HG03045 (cell line): ENCODE measurements at regions not wholly inside any gene's neighbourhood (a gene's known extent, or its start where the extent isn't known, plus 50 kb on each side); places are given as distances from the start of the nearest gene placed in this dataset.

Experiments used
- ATAC-seq: cut with Tn5 transposase; IDR thresholded peaks from one replicate; pipeline ENCODE4 v1.9.1; 2021; ENCODE audit warnings: mild to moderate bottlenecking, moderate library complexity; ENCODE audit not compliant: unreplicated experiment

DNA sequence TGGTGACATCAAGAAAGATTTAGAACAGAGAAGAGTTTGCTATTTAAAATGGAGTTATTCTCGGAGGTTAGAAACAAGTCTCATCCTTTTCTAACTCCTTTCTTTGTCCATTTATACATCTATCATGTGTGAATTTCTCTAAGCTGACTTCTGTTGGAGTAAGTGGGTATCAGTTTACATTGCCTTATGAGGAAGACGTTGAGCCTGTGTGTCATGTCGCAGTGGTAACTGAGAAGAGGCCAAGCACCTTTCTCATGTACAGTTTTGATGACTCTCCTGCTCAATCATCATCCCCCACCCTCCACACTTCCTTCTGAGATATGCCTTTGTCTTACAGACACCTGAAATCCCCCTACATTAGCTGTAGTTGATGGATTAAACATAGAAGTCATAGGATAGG is 624.8 kb downstream of the LIG4 start:
- no peak for ATAC-seq

DNA sequence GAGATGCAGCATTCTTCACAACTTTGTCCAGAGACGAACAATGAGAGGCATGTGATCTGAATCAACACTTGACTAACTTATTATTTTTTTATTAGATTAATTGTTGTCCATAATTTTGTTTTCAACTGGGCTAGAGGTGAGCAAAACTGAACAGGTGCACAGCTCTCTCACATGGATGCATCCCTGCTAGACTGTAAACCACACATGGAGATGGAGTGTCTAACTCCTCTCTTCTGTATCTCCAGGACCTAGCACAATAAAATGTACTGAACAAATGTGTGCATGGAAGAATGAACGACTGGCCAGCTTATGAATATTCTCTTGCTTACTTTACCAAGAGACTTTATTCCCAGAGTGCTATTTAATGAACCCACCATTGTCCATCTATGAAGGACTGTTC is 627.7 kb downstream of the LIG4 start:
- no peak for ATAC-seq

DNA sequence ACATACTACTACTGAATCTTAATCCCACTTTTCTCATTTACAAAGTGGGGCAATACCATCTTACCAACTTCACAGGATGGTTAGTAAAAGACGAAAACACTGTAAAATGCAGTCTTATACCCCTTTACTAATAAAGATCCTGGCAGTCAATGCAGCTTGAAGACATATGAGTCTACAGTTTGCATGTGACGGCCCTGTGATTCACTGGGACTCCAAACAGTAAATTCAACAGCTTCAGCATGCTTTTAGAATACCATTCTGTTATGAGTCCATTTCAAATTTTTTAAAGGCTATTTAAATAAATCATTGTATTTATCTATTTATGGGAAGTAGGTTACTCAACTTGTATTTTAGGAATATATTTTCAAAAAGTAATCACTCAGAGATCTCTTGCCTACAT is 629.1 kb downstream of the LIG4 start:
- no peak for ATAC-seq

DNA sequence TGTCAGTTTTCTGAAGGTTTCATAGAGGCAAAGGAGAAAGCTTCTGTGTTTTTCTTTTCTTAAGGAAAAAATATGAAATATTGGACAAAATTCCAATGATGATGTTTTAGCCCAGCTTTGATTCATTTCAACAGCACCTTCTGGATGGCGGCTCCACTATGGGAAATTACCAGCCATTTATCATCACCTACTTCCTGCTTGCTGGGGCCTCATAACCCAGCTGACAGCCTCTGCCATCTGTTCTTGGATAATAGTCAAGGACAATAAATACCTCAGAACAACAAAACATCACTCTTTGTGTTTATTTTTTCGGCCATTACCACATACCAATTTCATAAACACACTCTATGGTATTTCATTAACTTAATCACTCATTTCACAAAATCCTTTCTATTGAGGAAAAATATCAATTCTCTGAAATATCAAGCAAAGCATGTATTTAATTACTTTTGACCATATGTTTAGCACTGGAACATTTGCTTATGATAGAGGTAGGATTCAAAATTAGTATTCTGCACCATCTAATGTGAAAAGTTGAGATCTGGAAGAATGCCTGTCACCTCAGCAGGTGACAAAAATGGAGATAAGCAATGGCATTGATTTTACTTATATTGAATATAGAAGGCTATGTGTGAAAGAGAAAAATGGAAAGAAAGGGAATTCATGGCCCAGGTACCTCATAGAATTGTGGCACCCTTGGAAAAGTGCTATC is 629.7 kb downstream of the LIG4 start:
- ATAC-seq = no peak

DNA sequence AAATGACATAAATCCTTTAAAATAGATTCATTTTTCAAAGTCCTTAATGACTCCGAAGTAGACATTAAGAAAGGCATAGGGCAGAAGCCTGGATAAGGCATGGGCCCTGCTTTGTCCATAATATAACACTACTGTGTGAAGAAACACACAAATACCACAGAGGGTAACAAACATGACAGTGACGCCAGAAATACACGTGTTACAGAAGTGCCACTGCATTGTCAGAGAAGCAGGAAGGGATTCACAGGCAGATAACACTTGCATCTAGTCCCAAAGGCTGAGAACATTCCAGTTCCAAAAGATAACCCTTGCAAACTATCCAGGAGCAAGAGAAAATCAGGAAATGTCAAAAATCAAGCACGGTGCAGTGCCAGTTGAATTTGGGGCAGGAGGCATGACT is 633.2 kb downstream of the LIG4 start:
- no peak for ATAC-seq

DNA sequence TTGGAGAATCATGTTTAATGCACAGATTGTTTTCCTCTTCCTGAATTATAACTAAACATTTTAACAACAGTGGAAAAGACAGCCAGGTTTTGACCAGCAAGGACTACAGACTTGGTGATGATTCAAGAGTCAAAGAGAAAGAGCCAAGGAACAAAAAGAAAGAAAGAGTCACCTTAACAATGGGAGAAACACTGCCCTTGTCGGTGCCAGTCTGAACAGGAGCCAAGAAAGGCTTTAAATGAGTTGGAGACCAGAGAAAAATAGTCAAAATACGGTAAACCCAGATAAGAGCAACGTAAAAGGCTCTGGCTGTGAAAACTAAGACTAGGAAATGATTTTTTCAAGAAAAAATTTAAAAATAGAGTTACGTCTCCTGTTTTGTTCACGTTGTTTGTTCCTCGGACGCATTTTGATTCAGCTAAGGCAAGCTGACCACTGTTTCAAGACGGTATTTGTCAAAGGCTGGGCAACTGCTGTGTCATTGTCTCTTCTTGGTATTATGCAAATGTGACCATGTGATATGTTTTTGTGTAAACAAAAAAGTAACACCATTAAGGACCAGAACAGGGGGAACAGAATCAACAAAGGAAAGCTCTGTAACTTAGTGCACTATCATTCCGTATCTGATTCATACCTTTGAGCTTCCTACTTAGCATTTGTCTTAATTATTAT is 634.5 kb downstream of the LIG4 start:
- ATAC-seq = no peak

DNA sequence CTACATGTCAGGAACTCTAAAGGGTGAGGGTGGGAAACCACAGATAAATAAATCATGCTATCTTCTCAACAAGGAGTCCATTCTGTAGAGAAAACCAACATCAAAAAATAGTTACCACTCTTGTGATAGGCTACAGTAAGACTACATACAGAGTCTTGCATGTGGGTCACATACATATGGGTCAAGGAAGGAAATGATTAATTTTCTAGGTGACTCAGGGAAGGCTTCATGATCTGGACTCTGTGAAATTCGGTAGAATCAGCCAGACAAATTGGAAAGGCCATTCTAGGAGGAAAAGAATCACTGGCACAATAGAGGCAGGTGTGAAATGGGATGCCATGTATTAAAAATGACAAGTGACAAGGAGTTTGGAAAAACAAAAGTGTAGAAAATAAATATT is 638.9 kb downstream of the LIG4 start:
- no peak for ATAC-seq

DNA sequence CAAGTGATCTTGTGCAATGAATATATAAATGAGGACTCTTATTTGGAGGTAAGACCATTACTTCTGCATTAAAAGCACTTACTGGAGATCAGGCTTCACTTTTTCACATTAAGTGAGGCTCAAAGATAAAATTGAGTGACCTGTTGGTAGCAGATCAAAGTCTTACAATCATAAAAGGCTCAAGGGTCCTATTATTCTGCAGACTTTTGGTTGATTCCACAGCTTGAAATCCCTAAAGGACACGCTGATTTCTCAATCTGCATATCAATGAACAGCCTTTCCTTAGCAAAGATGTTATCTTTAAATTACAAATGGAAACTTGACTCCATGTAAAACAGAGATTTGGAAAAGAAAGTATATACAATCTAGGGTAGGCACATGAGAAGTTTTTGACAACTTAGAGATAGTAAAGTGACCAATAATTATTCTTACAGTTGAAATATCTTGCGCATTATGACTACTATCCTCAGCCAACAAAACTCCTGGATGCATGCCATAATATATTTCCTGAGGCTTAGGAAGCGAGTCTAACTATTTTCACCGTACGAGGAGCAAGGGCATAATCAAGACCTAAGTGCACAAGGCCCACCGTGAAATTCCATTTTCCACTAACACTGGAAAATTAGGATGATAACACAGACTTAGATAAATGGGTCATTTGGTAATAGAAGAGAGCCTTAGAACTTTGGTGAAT is 640.7 kb downstream of the LIG4 start:
- ATAC-seq = no peak

DNA sequence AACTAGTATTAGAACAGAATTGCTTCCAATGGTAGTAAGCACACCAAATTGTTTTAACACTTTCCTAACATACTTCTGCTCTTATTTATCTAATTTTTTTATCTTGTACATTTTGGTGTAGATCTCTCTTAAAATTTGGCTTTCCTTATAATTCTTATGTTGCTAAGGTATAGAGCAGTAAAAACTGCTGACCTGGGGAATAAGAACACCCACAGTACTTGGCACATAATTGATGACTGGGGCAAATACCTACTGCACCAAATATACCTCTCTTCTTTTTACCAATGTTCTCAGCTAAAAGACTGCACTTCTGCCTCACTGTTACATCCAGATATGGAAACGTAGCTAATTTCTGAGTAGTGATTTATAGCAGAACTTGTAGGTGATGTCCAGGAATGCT is 642.2 kb downstream of the LIG4 start:
- no peak for ATAC-seq

DNA sequence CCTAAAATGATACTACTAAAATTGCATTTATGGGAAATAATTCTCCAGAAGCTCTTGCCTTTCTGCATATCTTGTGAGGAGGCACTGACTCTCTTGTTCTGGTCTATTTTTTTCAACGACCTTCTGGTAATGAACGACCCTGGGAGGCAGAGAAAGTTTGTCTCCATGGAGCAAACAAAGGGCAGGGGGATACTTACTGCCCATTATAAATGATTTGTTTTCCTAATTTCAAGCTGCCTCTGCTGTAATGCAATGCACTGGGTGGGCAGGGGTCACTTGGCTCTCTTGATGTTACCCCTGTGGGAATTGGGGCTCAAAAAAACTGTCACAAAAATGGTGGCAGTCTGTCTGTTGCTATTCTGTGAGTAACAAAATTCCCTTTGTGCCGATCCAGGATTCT is 643.2 kb downstream of the LIG4 start:
- ATAC-seq = no peak

DNA sequence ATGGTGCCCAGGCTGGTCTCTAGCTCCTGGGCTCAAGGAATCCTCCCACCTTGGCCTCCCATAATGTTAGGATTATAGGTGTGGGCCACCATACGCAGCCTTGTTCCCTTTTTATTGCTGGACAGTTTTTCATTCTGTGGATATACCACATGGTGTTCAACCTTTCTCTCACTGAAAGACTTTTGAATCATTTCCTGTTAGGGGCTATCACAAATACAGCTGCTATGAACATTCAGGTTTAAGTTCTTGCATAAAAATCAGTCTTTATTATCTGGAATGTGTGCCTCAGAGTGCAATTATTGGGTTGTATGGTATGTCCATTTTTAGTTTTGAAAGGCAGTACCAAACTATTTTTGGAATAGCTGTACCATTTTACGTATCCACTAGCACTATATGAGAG is 647.2 kb downstream of the LIG4 start:
- no peak for ATAC-seq

DNA sequence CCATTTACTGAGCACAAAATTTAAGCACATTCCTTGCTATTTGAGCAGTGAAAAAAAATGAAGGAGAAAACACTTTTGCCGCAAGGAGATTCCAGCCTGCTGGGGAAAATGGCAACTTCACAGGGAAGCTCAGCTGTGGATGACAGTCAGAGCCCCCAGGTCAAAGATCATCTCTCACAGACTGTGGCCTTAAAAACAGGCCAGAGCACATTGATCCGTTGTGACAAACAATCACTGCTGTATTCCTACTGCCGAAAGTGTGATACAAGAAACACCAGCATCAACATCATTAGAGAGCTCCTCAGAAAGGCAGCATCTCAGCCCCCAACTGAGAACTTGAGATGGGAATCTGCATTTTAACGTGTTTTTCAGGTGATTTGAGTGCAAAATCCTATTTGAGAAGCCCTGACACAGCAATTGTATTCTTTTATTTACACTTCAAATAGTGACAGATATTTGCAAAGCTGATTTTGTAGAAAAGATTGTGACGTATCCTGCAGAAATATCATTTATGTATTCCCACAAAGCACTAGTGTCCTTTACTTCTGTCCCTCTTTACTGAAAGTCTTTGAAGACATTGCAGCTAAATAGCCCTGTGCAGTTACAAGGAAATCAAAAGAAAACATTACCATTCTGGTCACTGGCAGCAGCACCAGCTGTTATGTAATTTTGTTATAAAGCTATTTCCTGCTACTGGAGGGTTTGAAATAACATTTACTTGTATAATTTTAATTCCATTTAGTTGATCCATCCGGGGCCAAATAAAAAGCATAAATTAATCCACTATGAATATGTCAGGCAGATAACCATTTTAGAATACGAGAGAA is 652.0 kb downstream of the LIG4 start:
- no peak for ATAC-seq

DNA sequence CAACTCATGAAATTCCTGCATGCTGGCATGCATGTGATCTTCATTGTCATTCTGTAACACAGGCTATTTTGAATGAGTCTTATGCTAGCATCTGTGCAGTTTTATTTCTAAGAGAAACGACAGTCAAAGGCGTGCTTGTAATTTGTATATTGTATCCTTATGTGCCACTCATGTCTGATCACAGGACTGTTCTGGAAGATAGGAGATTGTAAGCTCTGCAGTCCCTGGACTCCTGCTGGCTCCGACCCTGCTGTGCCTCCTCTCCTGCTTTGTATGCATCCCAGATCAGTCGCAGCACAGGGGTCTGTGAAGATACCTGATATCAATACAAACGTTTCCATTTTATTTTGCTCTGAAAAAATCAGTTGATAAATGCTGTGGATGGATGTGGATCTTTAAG is 653.1 kb downstream of the LIG4 start:
- ATAC-seq = no peak

DNA sequence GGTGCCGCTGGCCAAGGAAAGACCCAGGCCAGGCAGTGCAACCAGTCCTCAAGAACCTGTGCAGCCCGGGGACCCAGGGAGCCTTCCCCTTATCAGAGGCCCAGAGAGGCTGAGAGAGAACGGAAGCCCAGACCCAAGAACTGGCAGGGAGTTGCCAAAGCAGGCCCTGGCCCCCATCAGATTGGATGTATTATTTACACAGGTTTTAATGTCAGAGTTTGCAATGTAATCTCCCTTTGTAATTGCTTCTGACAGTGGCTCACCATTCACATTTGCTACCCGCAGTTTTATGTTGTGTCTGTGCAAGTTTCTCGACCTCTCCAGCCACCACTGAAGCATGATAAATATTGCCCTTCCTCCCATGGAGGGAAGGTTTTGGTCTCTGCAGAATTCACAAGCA is 660.9 kb downstream of the LIG4 start:
- ATAC-seq = no peak

DNA sequence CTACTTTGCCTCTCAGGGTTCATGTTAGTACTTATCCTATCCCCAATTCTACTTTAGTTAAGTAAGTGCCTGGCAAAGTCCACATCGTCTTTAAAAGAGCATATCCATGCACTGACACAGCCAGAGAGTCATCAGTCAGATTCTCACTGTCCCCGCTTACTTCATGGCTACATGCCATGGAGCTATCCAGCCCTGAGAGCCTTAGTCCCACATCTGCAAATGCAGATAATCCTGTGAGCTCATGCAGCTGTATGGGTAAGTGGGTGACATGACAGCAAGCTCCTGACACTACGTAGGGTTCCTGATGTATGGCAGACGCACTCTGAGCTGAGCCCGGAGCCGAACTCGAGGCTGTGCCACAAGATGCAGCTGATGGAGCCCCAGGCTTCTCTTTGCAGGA is 661.5 kb downstream of the LIG4 start:
- no peak for ATAC-seq

DNA sequence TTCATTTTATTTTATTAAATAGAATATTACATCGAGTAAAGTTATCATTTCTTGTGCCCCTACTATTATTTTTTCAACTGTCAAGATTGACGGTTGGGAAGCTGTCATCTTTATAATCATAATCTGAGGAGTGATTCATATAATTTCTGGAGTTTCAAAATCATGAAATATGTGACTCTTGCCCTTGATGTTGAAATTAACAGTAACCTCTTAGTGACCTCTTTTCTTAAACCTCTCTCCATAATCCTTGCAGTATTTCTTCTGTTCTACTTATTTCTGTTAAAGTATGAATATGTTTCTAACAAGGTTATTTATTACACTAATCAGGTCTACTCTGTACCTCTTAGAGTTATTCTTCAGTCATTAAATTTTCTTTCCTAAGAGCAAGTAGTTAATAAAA is 663.8 kb downstream of the LIG4 start:
- no peak for ATAC-seq

DNA sequence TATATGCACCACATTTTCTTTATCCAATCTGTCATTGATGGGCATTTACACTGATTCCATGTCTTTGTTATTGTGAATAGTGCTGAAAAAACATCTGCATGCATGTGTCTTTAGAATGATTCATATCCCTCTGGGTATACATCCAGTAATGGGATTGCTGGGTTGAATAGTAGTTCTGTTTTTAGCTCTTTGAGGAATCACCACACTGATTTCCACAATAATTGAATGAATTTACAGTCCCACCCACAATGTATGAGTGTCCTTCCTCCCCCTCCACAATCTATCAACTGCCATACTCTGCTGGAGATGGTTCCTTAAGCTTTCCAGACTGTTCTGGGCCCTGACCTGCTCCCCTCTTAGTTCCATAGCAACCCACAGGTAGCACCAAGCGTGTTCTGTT is 667.0 kb downstream of the LIG4 start:
- no peak for ATAC-seq

DNA sequence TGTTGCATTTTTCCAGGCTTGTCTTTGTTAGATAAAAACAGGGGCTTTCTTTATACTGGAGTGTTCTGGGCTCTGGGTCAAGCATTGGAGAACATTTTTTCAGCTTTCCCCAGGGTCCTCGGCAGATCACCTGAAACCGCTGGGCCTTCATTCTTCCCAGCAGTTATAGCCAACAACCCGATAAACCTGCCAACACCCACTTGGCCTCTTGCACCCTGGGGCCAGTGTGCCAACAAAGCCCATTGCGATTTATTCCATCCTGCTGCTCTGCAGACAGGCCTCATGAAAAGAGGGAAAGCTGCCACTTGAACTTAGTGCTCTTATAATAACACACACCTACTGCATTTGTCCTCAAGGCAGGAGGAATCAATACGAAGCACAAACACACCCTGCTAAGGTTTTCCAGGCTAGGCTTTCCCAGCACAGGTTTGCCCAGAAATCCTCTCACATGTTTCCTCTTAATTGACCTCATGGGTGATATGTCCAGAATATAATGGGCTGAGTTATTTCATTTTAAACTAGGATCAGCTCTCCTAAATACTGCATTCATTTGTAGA is 669.3 kb downstream of the LIG4 start:
- ATAC-seq = no peak

DNA sequence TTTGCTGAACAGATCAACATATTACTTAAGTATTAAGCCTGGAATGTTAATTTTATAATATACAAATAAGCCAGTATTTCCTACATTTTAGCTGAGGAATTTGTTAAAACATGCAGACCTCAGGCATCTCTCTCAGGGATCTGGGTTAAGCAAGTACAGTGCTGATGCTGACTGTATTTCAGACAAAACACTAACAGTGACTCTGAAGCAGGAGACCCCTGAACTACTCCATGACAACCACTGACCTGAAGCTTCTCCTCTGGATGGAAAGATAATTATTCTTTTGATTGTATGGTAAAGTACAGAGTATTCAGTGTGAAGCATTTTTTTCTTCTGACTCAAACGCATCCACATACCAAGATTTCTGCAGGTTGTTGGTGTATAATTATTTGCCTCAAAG is 680.8 kb downstream of the LIG4 start:
- ATAC-seq = no peak

DNA sequence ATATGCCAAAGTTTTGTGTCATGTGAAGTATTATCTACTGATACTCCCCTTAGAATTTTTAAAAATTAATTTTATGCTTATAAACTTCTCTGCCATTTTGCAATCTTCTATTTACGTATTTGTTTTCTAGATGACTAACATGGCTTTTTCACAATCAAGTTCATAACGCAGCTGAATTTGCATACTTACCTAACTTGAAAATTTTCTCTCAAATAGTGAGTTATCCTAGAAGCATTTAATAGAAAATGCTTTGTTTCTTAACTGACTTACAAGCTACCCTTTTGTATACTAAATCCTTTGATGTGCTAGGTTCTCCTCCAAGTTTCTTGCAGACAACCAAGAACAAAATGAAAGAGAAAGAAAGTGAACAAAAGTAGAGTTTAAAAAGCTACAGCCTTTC is 683.5 kb downstream of the LIG4 start:
- ATAC-seq = no peak

DNA sequence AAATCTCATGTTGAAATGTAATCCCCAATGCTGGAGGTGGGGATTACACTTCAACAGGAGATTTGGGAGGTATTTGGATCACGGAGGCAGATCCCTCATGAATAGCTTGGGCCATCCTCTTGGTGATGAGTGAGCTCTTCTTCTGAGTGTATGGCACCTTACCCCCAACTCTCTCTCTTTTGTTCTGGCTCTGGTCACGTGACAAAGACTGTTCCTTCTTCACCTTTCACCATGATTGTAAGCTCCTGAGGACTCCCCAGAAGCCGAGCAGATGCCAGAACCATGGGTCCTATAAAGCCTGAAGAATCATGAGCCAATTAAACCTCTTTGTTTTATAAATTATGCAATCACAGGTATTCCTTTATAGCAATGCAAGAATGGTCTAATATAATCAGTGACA is 684.2 kb downstream of the LIG4 start:
- ATAC-seq = no peak
